Prostate gland (tissue), 2 donors: ENCODE measurements at regions not wholly inside any gene's neighbourhood (a gene's known extent, or its start where the extent isn't known, plus 50 kb on each side); places are given as distances from the start of the nearest gene placed in this dataset.

Experiments used
- DNase-seq: peaks from one replicate; pipeline ENCODE4 v3.0.0-alpha.2; 2019; ENCODE audit warnings: low spot score
- H3K27ac ChIP-seq, 2 donors: fragments of 200-600 bp; sonication (generic); 2 replicates each; pipeline ENCODE4 v1.5.1; 2017 to 2019
- H3K27me3 ChIP-seq: fragments of 200-600 bp; sonication (generic); replicated peaks from 2 replicates; pipeline ENCODE4 v1.5.1; 2019; ENCODE audit not compliant: insufficient read depth
- H3K36me3 ChIP-seq, 2 donors: fragments of 200-600 bp; sonication (generic); 1 replicate in 1 of 2; 2 replicates in 1 of 2; pipeline versions ENCODE4 v1.5.1 to v1.8.1; 2017 to 2019
- H3K4me1 ChIP-seq: fragments of 200-600 bp; sonication (generic); replicated peaks from 2 replicates; pipeline ENCODE4 v1.5.1; 2019
- H3K4me3 ChIP-seq, 2 donors: fragments of 200-600 bp; sonication (generic); 2 replicates each; pipeline ENCODE4 v1.5.1; 2017 to 2019
- H3K9me3 ChIP-seq: fragments of 200-600 bp; sonication (generic); 2 replicates; pipeline ENCODE4 v1.5.1; 2017
- CTCF ChIP-seq, 4 experiments: fragments of 200-600 bp in 2 of 4; fragments of 450-650 bp in 2 of 4; sonication (generic) in 2 of 4; IDR thresholded peaks; 1 replicate in 3 of 4; 2 replicates in 1 of 4; pipeline ENCODE4 v1.5.1; 2016 to 2019; ENCODE audit warnings: antibody characterized with exemption in 4 of 4, mild to moderate bottlenecking in 2 of 4, moderate library complexity in 2 of 4
- POLR2A ChIP-seq: fragments of 450-650 bp; IDR thresholded peaks from one replicate; pipeline ENCODE4 v1.6.1; 2016; ENCODE audit warnings: antibody characterized with exemption, mild to moderate bottlenecking
- POLR2AphosphoS5 ChIP-seq: sonication (generic); formaldehyde crosslinking; IDR thresholded peaks from one replicate; pipeline ENCODE4 v1.6.1; 2017; ENCODE audit warnings: antibody characterized with exemption
- WGBS: methylation state at CpG from one replicate; pipeline ENCODE4 v1.1.5; 2018; 5-methylcytosine and 5-hydroxymethylcytosine counted together
- intact Hi-C: fragments of 100-400 bp; cut with DNase I; formaldehyde crosslinking; loops from one replicate; pipeline ENCODE4 v1.14.2; 2022

- DNase-seq: no peak
- TF ChIP-seq CTCF (IDR thresholded peaks at IDR 0.05): no peak
- TF ChIP-seq POLR2AphosphoS5: no peak
- TF ChIP-seq POLR2A: no peak
Measured at GRCh38 chr2:66940080-66940479, 457.1 kb upstream of the ETAA1 start.

GRCh38 chr2:66948234-66948633 lies 448.9 kb upstream of the ETAA1 start:
- Histone ChIP-seq H3K4me3 (no peak overlapping the region), H3K36me3 (no peaks in the 10 kb centered on the region), H3K27me3 (no peaks in the 10 kb centered on the region), H3K9me3 (no peaks in the 10 kb centered on the region), H3K27ac (no peak overlapping the region), H3K4me1 (no peaks in the 10 kb centered on the region)
- 88% methylated on average over 3 of the region's 3 CpGs for WGBS
- no peak for DNase-seq
- TF ChIP-seq CTCF (IDR thresholded peaks at IDR 0.05) (no peak), POLR2A (no peak), POLR2AphosphoS5 (no peak)
- intact Hi-C loops: no loop called here

More at GRCh38 chr2:66940080-66940479, 457.1 kb upstream of the ETAA1 start:
- Histone ChIP-seq H3K4me3 (no peak overlapping the region), H3K27ac (no peak overlapping the region), H3K36me3 (no peaks in the 10 kb centered on the region), H3K9me3 (no peaks in the 10 kb centered on the region), H3K4me1 (no peaks in the 10 kb centered on the region), H3K27me3 (no peaks in the 10 kb centered on the region)
- intact Hi-C loops: no loop called here
- WGBS: 91% methylated on average over 1 of the region's 1 CpG

GRCh38 chr2:66957198-66957597 lies 439.9 kb upstream of the ETAA1 start:
- H3K4me3 ChIP-seq: no peak overlapping the region
- no peaks in the 10 kb centered on the region for H3K9me3 ChIP-seq
- H3K4me1 ChIP-seq: no peaks in the 10 kb centered on the region
- intact Hi-C loops: no loop called here
- no peak overlapping the region for H3K27ac ChIP-seq
- no peaks in the 10 kb centered on the region for H3K27me3 ChIP-seq
- TF ChIP-seq CTCF (IDR thresholded peaks at IDR 0.05): no peak
- TF ChIP-seq POLR2AphosphoS5: no peak
- TF ChIP-seq POLR2A: no peak
- no peak for DNase-seq
- WGBS: 50% methylated on average over 3 of the region's 3 CpGs
- H3K36me3 ChIP-seq: no peaks in the 10 kb centered on the region

DNA sequence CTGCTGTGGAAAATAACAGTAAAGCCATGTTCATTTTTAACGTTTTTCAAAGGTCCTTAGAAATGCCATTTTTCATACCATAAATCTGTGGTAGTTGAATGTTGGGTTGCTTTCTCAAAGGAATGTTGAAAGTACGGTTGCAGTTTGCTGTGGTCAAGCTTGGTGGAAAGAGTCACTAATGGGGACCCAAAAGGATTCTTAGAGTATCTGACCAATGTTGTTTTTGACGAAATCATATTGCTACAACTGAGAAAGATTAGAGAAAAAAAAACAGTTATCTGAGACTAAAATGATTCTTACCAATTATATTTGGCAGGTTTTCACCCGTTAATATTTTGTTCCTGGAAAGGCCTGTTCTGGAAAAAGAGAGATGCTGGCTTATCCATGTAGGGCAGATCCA lies 439.5 kb upstream of the ETAA1 start:
- Histone ChIP-seq H3K4me1 (no peaks in the 10 kb centered on the region), H3K9me3 (no peaks in the 10 kb centered on the region), H3K27me3 (no peaks in the 10 kb centered on the region), H3K27ac (no peak overlapping the region), H3K36me3 (no peaks in the 10 kb centered on the region), H3K4me3 (no peak overlapping the region)
- intact Hi-C loops: no loop called here
- DNase-seq: no peak
- TF ChIP-seq CTCF (IDR thresholded peaks at IDR 0.05): no peak
- TF ChIP-seq POLR2A: no peak
- WGBS: 84% methylated on average over 4 of the region's 4 CpGs

GRCh38 chr2:66960161-66960560 lies 437.0 kb upstream of the ETAA1 start:
- no peaks in the 10 kb centered on the region for H3K4me1 ChIP-seq
- 92% methylated on average over 7 of the region's 7 CpGs for WGBS
- intact Hi-C loops: no loop called here

More at GRCh38 chr2:66960161-66960560, 437.0 kb upstream of the ETAA1 start:
- H3K9me3 ChIP-seq: no peaks in the 10 kb centered on the region
- no peaks in the 10 kb centered on the region for H3K36me3 ChIP-seq
- TF ChIP-seq POLR2AphosphoS5 (no peak), CTCF (IDR thresholded peaks at IDR 0.05) (no peak), POLR2A (no peak)
- no peak overlapping the region for H3K27ac ChIP-seq
- no peak overlapping the region for H3K4me3 ChIP-seq
- no peak for DNase-seq
- no peaks in the 10 kb centered on the region for H3K27me3 ChIP-seq
